ENCODE measurements at regions not wholly inside any gene's neighbourhood (a gene's known extent, or its start where the extent isn't known, plus 50 kb on each side); places are given as distances from the start of the nearest gene placed in this dataset. TPM values are rescaled to one million over a fixed set of nuclear protein-coding genes. Genes with fewer than 3 reads are reported as not detected.

GRCh38 chr6:73884540-73884939, 188.5 kb downstream of the CD109 start:
- TF ChIP-seq CTCF (IDR thresholded peaks at IDR 0.05), result no peak
- TF ChIP-seq POLR2A (IDR thresholded peaks at IDR 0.05), result no peak
- no peak for DNase-seq
- 53% methylated on average over 4 of the region's 4 CpGs; no CpG with 5 or more reads in 1 of the 2 donors for WGBS, 2 donors
- H3K27me3 ChIP-seq, result no peaks in the 10 kb centered on the region
- H3K36me3 ChIP-seq (replicated peaks in 1 of 2; ENCODE audit: insufficient read depth in 1 of 2, low read depth in 2 of 2), result no peaks in the 10 kb centered on the region
- intact Hi-C loops (cut with DNase I), result no loop called here
- no peaks in the 10 kb centered on the region for H3K4me1 ChIP-seq
- H3K4me3 ChIP-seq, result no peak overlapping the region
- no peaks in the 10 kb centered on the region for H3K9me3 ChIP-seq
- ATAC-seq, result no peak
- no peak overlapping the region for H3K27ac ChIP-seq

GRCh38 chr6:73879501-73880293, 183.7 kb downstream of the CD109 start:
- intact Hi-C loops (cut with DNase I), result no loop called here
- H3K27ac ChIP-seq, result no peak overlapping the region
- DNase-seq (no peak), ATAC-seq (no peak)
- no peak overlapping the region for H3K4me3 ChIP-seq
- H3K4me1 ChIP-seq, result no peaks in the 10 kb centered on the region
- no peaks in the 10 kb centered on the region for H3K36me3 ChIP-seq (replicated peaks in 1 of 2; ENCODE audit: insufficient read depth in 1 of 2, low read depth in 2 of 2)
- no peaks in the 10 kb centered on the region for H3K27me3 ChIP-seq
- TF ChIP-seq POLR2A (IDR thresholded peaks at IDR 0.05) (no peak), CTCF (IDR thresholded peaks at IDR 0.05) (no peak)
- 61 to 76% methylated on average over 8 of the region's 8 CpGs for WGBS, 2 donors
- no peaks in the 10 kb centered on the region for H3K9me3 ChIP-seq

- DNase-seq, result no peak
- Histone ChIP-seq H3K36me3 (replicated peaks in 1 of 2; ENCODE audit: insufficient read depth in 1 of 2, low read depth in 2 of 2) (no peaks in the 10 kb centered on the region), H3K27ac (no peak overlapping the region), H3K4me3 (no peak overlapping the region), H3K27me3 (no peaks in the 10 kb centered on the region), H3K9me3 (no peaks in the 10 kb centered on the region), H3K4me1 (no peaks in the 10 kb centered on the region)
- intact Hi-C loops (cut with DNase I), result no loop called here
- no peak for TF ChIP-seq POLR2A (IDR thresholded peaks at IDR 0.05)
- no peak for TF ChIP-seq CTCF (IDR thresholded peaks at IDR 0.05)
- no peak for ATAC-seq
Measured at GRCh38 chr6:73878403-73878802, 182.4 kb downstream of the CD109 start.

Small RNA genes in the stretch of these regions (small RNA-seq; reads per million reads assigned to genes)
- gene AL356277.1 (not detected), gene TXNP7 (not detected)
